ENCODE measurements at regions not wholly inside any gene's neighbourhood (a gene's known extent, or its start where the extent isn't known, plus 50 kb on each side); places are given as distances from the start of the nearest gene placed in this dataset.

GRCh38 chr2:103823847-103824246 lies 1030.1 kb upstream of the POU3F3 start:
- Histone ChIP-seq H3K4me1 (ENCODE audit: control insufficient read depth in 5 of 5, insufficient read depth in 5 of 5, low read length in 5 of 5) (no peaks in the 10 kb centered on the region), H3K27ac (ENCODE audit: low read depth in 1 of 2, low read length in 1 of 2) (no peak overlapping the region), H3K36me3 (ENCODE audit: control insufficient read depth in 4 of 4, insufficient read depth in 4 of 4, low read length in 4 of 4) (no peaks in the 10 kb centered on the region), H3K27me3 (ENCODE audit: control insufficient read depth in 3 of 3, insufficient read depth in 3 of 3, low read length in 2 of 3) (no peaks in the 10 kb centered on the region), H3K9ac (ENCODE audit: insufficient read depth in 1 of 2, low read length in 2 of 2) (no peak overlapping the region), H3K9me3 (ENCODE audit: control insufficient read depth in 4 of 4, insufficient read depth in 3 of 4, low read length in 3 of 4) (peaks cover 0 to 2% (median 0%) of the 10 kb centered on the region in 4 donors), H3K4me3 (no peak overlapping the region)
- no peak for TF ChIP-seq CTCF (IDR thresholded peaks at IDR 0.05; ENCODE audit: control extremely low read depth, extremely low read depth)
- DNase-seq: peak in 2 of 3 donors; percentile 2 to 32
- ATAC-seq (ENCODE audit: insufficient read depth, low FRiP score): no peak
- 73 to 77% methylated on average over 1 of the region's 1 CpG for WGBS, 2 donors

GRCh38 chr2:103847276-103847675 lies 1006.6 kb upstream of the POU3F3 start:
- WGBS, 2 donors: 84 to 86% methylated on average over 2 of the region's 2 CpGs
- H3K27me3 ChIP-seq (ENCODE audit: control insufficient read depth in 3 of 3, insufficient read depth in 3 of 3, low read length in 2 of 3): no peaks in the 10 kb centered on the region
- H3K4me3 ChIP-seq: no peak overlapping the region
- no peak overlapping the region for H3K27ac ChIP-seq (ENCODE audit: low read depth in 1 of 2, low read length in 1 of 2)
- H3K4me1 ChIP-seq (ENCODE audit: control insufficient read depth in 5 of 5, insufficient read depth in 5 of 5, low read length in 5 of 5): no peaks in the 10 kb centered on the region
- TF ChIP-seq CTCF (IDR thresholded peaks at IDR 0.05; ENCODE audit: control extremely low read depth, extremely low read depth): no peak
- no peak overlapping the region for H3K9ac ChIP-seq (ENCODE audit: insufficient read depth in 1 of 2, low read length in 2 of 2)
- no peak for ATAC-seq (ENCODE audit: insufficient read depth, low FRiP score)
- DNase-seq: no peak
- H3K9me3 ChIP-seq (ENCODE audit: control insufficient read depth in 4 of 4, insufficient read depth in 3 of 4, low read length in 3 of 4): no peaks in the 10 kb centered on the region
- no peaks in the 10 kb centered on the region for H3K36me3 ChIP-seq (ENCODE audit: control insufficient read depth in 4 of 4, insufficient read depth in 4 of 4, low read length in 4 of 4)

DNA sequence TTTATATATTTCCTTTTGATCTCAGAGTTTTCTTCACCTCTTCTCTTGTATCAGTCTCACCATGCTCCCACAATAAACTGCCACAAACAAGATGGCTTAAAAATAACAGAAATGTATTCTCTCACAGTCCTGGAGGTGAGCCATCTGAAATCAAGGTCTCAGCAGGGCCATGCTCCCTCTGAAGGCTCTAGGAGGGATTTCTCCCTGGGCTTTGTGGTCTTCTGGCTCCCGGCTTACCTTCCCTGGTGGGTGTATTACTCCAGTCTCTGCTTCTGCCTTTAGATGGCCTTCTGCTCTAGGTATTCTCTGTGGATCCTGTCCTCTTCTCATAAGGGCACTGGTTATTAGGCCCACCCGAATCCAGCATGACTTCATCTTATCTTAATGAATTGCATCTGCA lies 994.7 kb upstream of the POU3F3 start:
- H3K27me3 ChIP-seq (ENCODE audit: control insufficient read depth in 3 of 3, insufficient read depth in 3 of 3, low read length in 2 of 3): no peaks in the 10 kb centered on the region
- no peak overlapping the region for H3K9ac ChIP-seq (ENCODE audit: insufficient read depth in 1 of 2, low read length in 2 of 2)
- no peak for TF ChIP-seq CTCF (IDR thresholded peaks at IDR 0.05; ENCODE audit: control extremely low read depth, extremely low read depth)
- no peaks in the 10 kb centered on the region for H3K36me3 ChIP-seq (ENCODE audit: control insufficient read depth in 4 of 4, insufficient read depth in 4 of 4, low read length in 4 of 4)
- no peak for DNase-seq
- H3K4me1 ChIP-seq (ENCODE audit: control insufficient read depth in 5 of 5, insufficient read depth in 5 of 5, low read length in 5 of 5): no peaks in the 10 kb centered on the region
- no peak overlapping the region for H3K4me3 ChIP-seq
- H3K27ac ChIP-seq (ENCODE audit: low read depth in 1 of 2, low read length in 1 of 2): no peak overlapping the region
- WGBS, 2 donors: 67 to 77% methylated on average over 2 of the region's 2 CpGs
- ATAC-seq (ENCODE audit: insufficient read depth, low FRiP score): no peak
- peaks cover 0 to 5% (median 0%) of the 10 kb centered on the region in 4 donors for H3K9me3 ChIP-seq (ENCODE audit: control insufficient read depth in 4 of 4, insufficient read depth in 3 of 4, low read length in 3 of 4)

DNA sequence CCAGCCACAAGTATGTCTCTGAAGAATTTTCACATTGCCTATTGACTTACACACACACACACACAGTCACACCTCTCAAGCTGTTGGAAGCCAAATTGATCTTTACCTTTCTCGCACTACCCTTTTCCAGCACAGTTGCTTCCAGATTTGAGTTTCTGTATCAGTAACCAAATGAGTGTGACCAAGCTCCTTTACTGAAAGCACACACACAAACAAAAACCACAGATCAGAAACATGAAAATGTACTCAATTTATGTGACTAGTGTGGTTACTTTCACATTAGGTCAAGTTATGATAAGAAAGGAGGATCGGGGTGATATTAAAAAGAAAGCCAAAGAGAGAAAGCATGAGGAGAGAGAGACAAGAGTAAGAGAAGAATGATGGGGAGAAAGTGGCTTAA lies 993.9 kb upstream of the POU3F3 start:
- DNase-seq (no peak), ATAC-seq (ENCODE audit: insufficient read depth, low FRiP score) (no peak)
- H3K4me3 ChIP-seq: no peak overlapping the region
- TF ChIP-seq CTCF (IDR thresholded peaks at IDR 0.05; ENCODE audit: control extremely low read depth, extremely low read depth): no peak
- no peak overlapping the region for H3K9ac ChIP-seq (ENCODE audit: insufficient read depth in 1 of 2, low read length in 2 of 2)
- peaks cover 0 to 5% (median 0%) of the 10 kb centered on the region in 4 donors for H3K9me3 ChIP-seq (ENCODE audit: control insufficient read depth in 4 of 4, insufficient read depth in 3 of 4, low read length in 3 of 4)
- WGBS, 2 donors: 86 to 91% methylated on average over 2 of the region's 2 CpGs
- no peaks in the 10 kb centered on the region for H3K27me3 ChIP-seq (ENCODE audit: control insufficient read depth in 3 of 3, insufficient read depth in 3 of 3, low read length in 2 of 3)
- H3K27ac ChIP-seq (ENCODE audit: low read depth in 1 of 2, low read length in 1 of 2): no peak overlapping the region
- H3K4me1 ChIP-seq (ENCODE audit: control insufficient read depth in 5 of 5, insufficient read depth in 5 of 5, low read length in 5 of 5): no peaks in the 10 kb centered on the region
- H3K36me3 ChIP-seq (ENCODE audit: control insufficient read depth in 4 of 4, insufficient read depth in 4 of 4, low read length in 4 of 4): no peaks in the 10 kb centered on the region
